K562 (cell line): ENCODE measurements at regions not wholly inside any gene's neighbourhood (a gene's known extent, or its start where the extent isn't known, plus 50 kb on each side); places are given as distances from the start of the nearest gene placed in this dataset.
A peak's percentile ranks its signal among the peaks of the same experiment; 100 is the strongest.

Experiments
- ARID1B ChIP-seq: fragments of 450-650 bp; IDR thresholded peaks from 2 replicates; pipeline ENCODE4 v1.6.1; 2016; ENCODE audit warnings: antibody characterized with exemption, mild to moderate bottlenecking, inconsistent platforms
- CBFA2T3 ChIP-seq: fragments of 450-650 bp; IDR thresholded peaks from 2 replicates; pipeline ENCODE4 v1.6.1; 2017
- CEBPB ChIP-seq: fragments of 450-650 bp; IDR thresholded peaks from 2 replicates; pipeline ENCODE4 v1.6.1; 2016; ENCODE audit warnings: missing genetic modification characterization, missing compliant biosample characterization
- MBD2 ChIP-seq: sonication (generic); IDR thresholded peaks from 2 replicates; pipeline ENCODE4 v1.6.1; 2016; ENCODE audit warnings: low read depth, borderline replicate concordance
- NFRKB ChIP-seq: fragments of 450-650 bp; IDR thresholded peaks from 2 replicates; pipeline ENCODE4 v1.6.1; 2016; ENCODE audit warnings: low read depth
- PML ChIP-seq: IDR thresholded peaks from 2 replicates; pipeline ENCODE4 v1.6.1; 2012; ENCODE audit warnings: low read length, inconsistent platforms
- PURB ChIP-seq: sonication (generic); formaldehyde crosslinking; IDR thresholded peaks from 2 replicates; pipeline ENCODE4 v1.9.0; 2021; ENCODE audit warnings: low read depth, mild to moderate bottlenecking, missing genetic modification reagents
- RAD21 ChIP-seq, 2 experiments: fragments of 250-450 bp in 1 of 2; fragments of 450-650 bp in 1 of 2; sonication (Bioruptor Pico) in 1 of 2; formaldehyde crosslinking in 1 of 2; IDR thresholded peaks in 1 of 2; conservative IDR thresholded peaks in 1 of 2; 2 replicates each; pipeline versions ENCODE4 v1.4.0 to v1.8.0; 2020 to 2022; ENCODE audit warnings: mild to moderate bottlenecking in 2 of 2, moderate library complexity in 1 of 2
- RFX1 ChIP-seq: fragments of 450-650 bp; IDR thresholded peaks from 2 replicates; pipeline ENCODE4 v1.6.1; 2016; ENCODE audit warnings: mild to moderate bottlenecking, moderate library complexity
- SLC30A9 ChIP-seq: fragments of 250-450 bp; sonication (Bioruptor Pico); IDR thresholded peaks from 2 replicates; pipeline ENCODE4 v1.8.0; 2022; ENCODE audit warnings: mild to moderate bottlenecking, moderate library complexity
- SMARCE1 ChIP-seq: fragments of 450-650 bp; IDR thresholded peaks from 2 replicates; pipeline ENCODE4 v1.7.1; 2016; ENCODE audit warnings: mild to moderate bottlenecking
- TEAD1 ChIP-seq, 2 experiments: fragments of 450-650 bp in 1 of 2; sonication (generic) in 1 of 2; formaldehyde crosslinking; IDR thresholded peaks; 2 replicates each; pipeline versions ENCODE4 v1.4.0 to v1.8.0; 2020 to 2022; ENCODE audit warnings: mild to moderate bottlenecking in 2 of 2, missing genetic modification reagents in 1 of 2
- UBTF ChIP-seq, 2 experiments: IDR thresholded peaks; 2 replicates each; pipeline ENCODE4 v1.6.1; 2012; ENCODE audit warnings: improper control_type of control experiment in 2 of 2, low read depth in 2 of 2, low read length in 2 of 2, borderline replicate concordance in 1 of 2
- ZNF324 ChIP-seq: fragments of 250-450 bp; sonication (Bioruptor Pico); IDR thresholded peaks from 2 replicates; pipeline ENCODE4 v1.4.0; 2020; ENCODE audit warnings: mild to moderate bottlenecking
- TF ChIP-seq, protein P1 (sequence below), 2 experiments: fragments of 150-350 bp in 1 of 2; IDR thresholded peaks; 2 replicates each; pipeline ENCODE4 v1.6.1; 2012 to 2016; ENCODE audit warnings: low read depth in 2 of 2, low read length in 2 of 2, mild to moderate bottlenecking in 1 of 2, moderate library complexity in 1 of 2
- TF ChIP-seq, protein P2 (sequence below), 3 experiments: fragments of 200-800 bp in 1 of 3; sonication (Bioruptor generic) in 1 of 3; sonication (generic) in 1 of 3; formaldehyde crosslinking in 1 of 3; IDR thresholded peaks; 2 replicates each; pipeline versions ENCODE4 v1.6.1 to v1.8.0; 2016 to 2022; ENCODE audit warnings: mild to moderate bottlenecking in 2 of 3, missing compliant biosample characterization in 2 of 3, missing genetic modification characterization in 2 of 3, missing genetic modification reagents in 1 of 3

GRCh38 chr1:67898033-67898726 is 64.9 kb upstream of the GNG12 start (continued):
- no peak for TF ChIP-seq CEBPB
- peak; percentile 35; the same call in 1 of the 2 replicates for TF ChIP-seq PML
- peak; percentile 35; the same call in 1 of the 2 replicates for TF ChIP-seq SMARCE1
- peak; percentile 80 for TF ChIP-seq CBFA2T3
- TF ChIP-seq ZNF324 = no peak
- peak in 1 of 2 experiments; percentile 19; a peak in 1 of 4 replicates for TF ChIP-seq RAD21 (CRISPR knock-in tag; conservative IDR thresholded peaks at IDR 0.05 in 1 of 2, IDR thresholded peaks at IDR 0.05 in 1 of 2)
- 0 out of 2 replicates have a peak, but pooled peaks have one; percentile 35 for TF ChIP-seq MBD2
- TF ChIP-seq NFRKB = no peak
- TF ChIP-seq, protein P1, sequence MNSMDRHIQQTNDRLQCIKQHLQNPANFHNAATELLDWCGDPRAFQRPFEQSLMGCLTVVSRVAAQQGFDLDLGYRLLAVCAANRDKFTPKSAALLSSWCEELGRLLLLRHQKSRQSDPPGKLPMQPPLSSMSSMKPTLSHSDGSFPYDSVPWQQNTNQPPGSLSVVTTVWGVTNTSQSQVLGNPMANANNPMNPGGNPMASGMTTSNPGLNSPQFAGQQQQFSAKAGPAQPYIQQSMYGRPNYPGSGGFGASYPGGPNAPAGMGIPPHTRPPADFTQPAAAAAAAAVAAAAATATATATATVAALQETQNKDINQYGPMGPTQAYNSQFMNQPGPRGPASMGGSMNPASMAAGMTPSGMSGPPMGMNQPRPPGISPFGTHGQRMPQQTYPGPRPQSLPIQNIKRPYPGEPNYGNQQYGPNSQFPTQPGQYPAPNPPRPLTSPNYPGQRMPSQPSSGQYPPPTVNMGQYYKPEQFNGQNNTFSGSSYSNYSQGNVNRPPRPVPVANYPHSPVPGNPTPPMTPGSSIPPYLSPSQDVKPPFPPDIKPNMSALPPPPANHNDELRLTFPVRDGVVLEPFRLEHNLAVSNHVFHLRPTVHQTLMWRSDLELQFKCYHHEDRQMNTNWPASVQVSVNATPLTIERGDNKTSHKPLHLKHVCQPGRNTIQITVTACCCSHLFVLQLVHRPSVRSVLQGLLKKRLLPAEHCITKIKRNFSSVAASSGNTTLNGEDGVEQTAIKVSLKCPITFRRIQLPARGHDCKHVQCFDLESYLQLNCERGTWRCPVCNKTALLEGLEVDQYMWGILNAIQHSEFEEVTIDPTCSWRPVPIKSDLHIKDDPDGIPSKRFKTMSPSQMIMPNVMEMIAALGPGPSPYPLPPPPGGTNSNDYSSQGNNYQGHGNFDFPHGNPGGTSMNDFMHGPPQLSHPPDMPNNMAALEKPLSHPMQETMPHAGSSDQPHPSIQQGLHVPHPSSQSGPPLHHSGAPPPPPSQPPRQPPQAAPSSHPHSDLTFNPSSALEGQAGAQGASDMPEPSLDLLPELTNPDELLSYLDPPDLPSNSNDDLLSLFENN (IDR thresholded peaks at IDR 0.05; ENCODE audit: low read depth in 2 of 2, low read length in 2 of 2) = 0 out of 4 replicates have a peak, but pooled peaks of 1 of the 2 experiments have one; percentile 32
- TF ChIP-seq UBTF (IDR thresholded peaks at IDR 0.05; ENCODE audit: borderline replicate concordance in 1 of 2, low read depth in 2 of 2, low read length in 2 of 2) = 0 out of 4 replicates have a peak, but pooled peaks have one; percentile 24 to 33
- peak; percentile 85 for TF ChIP-seq ARID1B
- no peak for TF ChIP-seq PURB (CRISPR knock-in tag)
- peak in 1 of 2 experiments; percentile 93; a peak in 2 of 4 replicates for TF ChIP-seq TEAD1 (CRISPR knock-in tag; IDR thresholded peaks at IDR 0.05)
- TF ChIP-seq SLC30A9 (CRISPR knock-in tag) = no peak
- peak; percentile 39; the same call in 1 of the 2 replicates for TF ChIP-seq RFX1
- TF ChIP-seq, protein P2, sequence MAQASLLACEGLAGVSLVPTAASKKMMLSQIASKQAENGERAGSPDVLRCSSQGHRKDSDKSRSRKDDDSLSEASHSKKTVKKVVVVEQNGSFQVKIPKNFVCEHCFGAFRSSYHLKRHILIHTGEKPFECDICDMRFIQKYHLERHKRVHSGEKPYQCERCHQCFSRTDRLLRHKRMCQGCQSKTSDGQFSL (CRISPR knock-in tag; IDR thresholded peaks at IDR 0.05) = no peak
- TF ChIP-seq, protein P2 (tag; IDR thresholded peaks at IDR 0.05) = no peak
